PFSK-1 (cell line): ENCODE measurements at regions not wholly inside any gene's neighbourhood (a gene's known extent, or its start where the extent isn't known, plus 50 kb on each side); places are given as distances from the start of the nearest gene placed in this dataset.

Experiments used
- FOXP2 ChIP-seq: optimal IDR thresholded peaks from 2 replicates; pipeline ENCODE3; 2011; ENCODE audit warnings: borderline replicate concordance, control low read depth, inconsistent platforms; ENCODE audit not compliant: insufficient read depth; ENCODE audit errors: extremely low read length, extremely low read depth
- POLR2AphosphoS5 ChIP-seq: IDR thresholded peaks from 2 replicates; pipeline ENCODE4 v1.6.1; 2012; ENCODE audit warnings: low read depth, mild to moderate bottlenecking, control low read depth, low read length, moderate library complexity
- SIN3A ChIP-seq: IDR thresholded peaks from 2 replicates; pipeline ENCODE4 v1.6.1; 2012; ENCODE audit warnings: mild to moderate bottlenecking, low read length, moderate library complexity, borderline replicate concordance; ENCODE audit not compliant: insufficient read depth
- TAF1 ChIP-seq: IDR thresholded peaks from 2 replicates; pipeline ENCODE4 v1.6.1; 2012; ENCODE audit warnings: low read length, control low read depth, borderline replicate concordance; ENCODE audit not compliant: insufficient read depth
- TF ChIP-seq, protein P1 (sequence below), 2 experiments: IDR thresholded peaks; 2 replicates each; pipeline versions ENCODE4 v1.6.1 to v1.8.0; 2011 to 2012; ENCODE audit warnings: low read depth in 2 of 2, low read length in 2 of 2, control low read depth in 1 of 2, inconsistent platforms in 1 of 2, mild to moderate bottlenecking in 1 of 2, moderate library complexity in 1 of 2; ENCODE audit not compliant: insufficient read depth in 1 of 2

DNA sequence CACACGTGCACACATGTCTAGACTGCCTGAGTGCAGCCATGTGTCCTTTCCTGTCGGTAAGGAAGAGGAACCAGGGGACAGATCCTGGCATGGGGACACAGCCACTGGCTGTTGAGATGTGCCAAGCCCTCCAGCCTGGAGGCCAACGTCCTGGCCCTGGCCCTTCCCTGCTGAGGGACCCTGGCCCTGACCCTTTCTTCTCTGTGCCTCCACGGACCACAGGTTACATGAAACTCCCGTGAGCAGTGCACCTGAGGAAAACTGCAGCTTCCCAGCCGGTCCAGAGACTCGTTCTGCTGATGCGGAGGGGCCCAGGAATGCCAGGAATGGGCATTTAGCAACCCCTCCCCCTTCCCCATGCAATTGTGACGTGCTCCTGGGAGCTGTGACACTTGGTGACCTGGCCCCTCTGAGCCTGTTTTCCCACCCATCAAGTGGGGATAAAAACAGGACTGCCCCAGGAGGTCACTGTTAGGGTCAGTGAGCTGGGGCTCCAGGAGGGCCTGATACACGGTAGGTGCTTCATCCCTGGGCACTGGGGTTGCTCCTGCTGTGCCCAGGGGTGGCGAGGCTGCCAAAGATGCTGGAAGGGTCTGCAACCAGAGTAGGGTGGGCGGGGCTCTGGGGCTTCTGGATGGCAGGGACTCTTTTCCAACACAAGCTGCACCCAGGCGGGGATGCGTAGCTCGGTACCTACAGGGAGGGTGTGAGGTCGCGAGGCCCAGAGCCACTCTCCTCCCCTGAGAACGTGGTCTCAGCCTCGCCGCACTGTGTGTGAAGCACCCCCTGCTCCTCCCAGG, 151.5 kb downstream of the C9orf50 start:
- TF ChIP-seq POLR2AphosphoS5 = no peak
- TF ChIP-seq, protein P1, sequence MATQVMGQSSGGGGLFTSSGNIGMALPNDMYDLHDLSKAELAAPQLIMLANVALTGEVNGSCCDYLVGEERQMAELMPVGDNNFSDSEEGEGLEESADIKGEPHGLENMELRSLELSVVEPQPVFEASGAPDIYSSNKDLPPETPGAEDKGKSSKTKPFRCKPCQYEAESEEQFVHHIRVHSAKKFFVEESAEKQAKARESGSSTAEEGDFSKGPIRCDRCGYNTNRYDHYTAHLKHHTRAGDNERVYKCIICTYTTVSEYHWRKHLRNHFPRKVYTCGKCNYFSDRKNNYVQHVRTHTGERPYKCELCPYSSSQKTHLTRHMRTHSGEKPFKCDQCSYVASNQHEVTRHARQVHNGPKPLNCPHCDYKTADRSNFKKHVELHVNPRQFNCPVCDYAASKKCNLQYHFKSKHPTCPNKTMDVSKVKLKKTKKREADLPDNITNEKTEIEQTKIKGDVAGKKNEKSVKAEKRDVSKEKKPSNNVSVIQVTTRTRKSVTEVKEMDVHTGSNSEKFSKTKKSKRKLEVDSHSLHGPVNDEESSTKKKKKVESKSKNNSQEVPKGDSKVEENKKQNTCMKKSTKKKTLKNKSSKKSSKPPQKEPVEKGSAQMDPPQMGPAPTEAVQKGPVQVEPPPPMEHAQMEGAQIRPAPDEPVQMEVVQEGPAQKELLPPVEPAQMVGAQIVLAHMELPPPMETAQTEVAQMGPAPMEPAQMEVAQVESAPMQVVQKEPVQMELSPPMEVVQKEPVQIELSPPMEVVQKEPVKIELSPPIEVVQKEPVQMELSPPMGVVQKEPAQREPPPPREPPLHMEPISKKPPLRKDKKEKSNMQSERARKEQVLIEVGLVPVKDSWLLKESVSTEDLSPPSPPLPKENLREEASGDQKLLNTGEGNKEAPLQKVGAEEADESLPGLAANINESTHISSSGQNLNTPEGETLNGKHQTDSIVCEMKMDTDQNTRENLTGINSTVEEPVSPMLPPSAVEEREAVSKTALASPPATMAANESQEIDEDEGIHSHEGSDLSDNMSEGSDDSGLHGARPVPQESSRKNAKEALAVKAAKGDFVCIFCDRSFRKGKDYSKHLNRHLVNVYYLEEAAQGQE (IDR thresholded peaks at IDR 0.05; ENCODE audit: insufficient read depth in 1 of 2, low read depth in 2 of 2, low read length in 2 of 2) = no peak
- no peak for TF ChIP-seq TAF1
- TF ChIP-seq SIN3A = no peak
- no peak for TF ChIP-seq FOXP2
